GM23338 (cell line): ENCODE measurements at regions not wholly inside any gene's neighbourhood (a gene's known extent, or its start where the extent isn't known, plus 50 kb on each side); places are given as distances from the start of the nearest gene placed in this dataset.
A peak's percentile ranks its signal among the peaks of the same experiment; 100 is the strongest.

Experiments
- ATAC-seq: fragments of 200-7000 bp; cut with Tn5 transposase; 3 replicates; pipeline ENCODE4 v1.9.1; 2020
- DNase-seq: peaks from one replicate; pipeline ENCODE4 v3.0.0-alpha.2; 2015; ENCODE audit warnings: low spot score
- H2AFZ ChIP-seq: fragments of 200-600 bp; sonication (generic); 2 replicates; pipeline ENCODE4 v1.8.0; 2016; ENCODE audit warnings: antibody characterized with exemption, mild to moderate bottlenecking, moderate library complexity
- H3F3A ChIP-seq: fragments of 200-600 bp; sonication (generic); replicated peaks from 2 replicates; pipeline ENCODE4 v1.8.0; 2017; ENCODE audit warnings: antibody characterized with exemption, mixed run types, low read depth
- H3K27ac ChIP-seq: fragments of 200-600 bp; sonication (generic); 2 replicates; pipeline ENCODE4 v1.6.1; 2016; ENCODE audit warnings: low read depth
- H3K27me3 ChIP-seq: fragments of 200-600 bp; sonication (generic); 2 replicates; pipeline ENCODE4 v1.8.0; 2016; ENCODE audit warnings: mild to moderate bottlenecking, mixed run types, moderate library complexity; ENCODE audit not compliant: insufficient read depth
- H3K36me3 ChIP-seq: fragments of 200-600 bp; sonication (generic); 2 replicates; pipeline ENCODE4 v1.8.0; 2016; ENCODE audit warnings: mild to moderate bottlenecking; ENCODE audit not compliant: insufficient read depth
- H3K4me1 ChIP-seq: fragments of 200-600 bp; sonication (generic); 2 replicates; pipeline ENCODE4 v1.8.0; 2016; ENCODE audit warnings: mild to moderate bottlenecking, moderate library complexity; ENCODE audit not compliant: insufficient read depth
- H3K4me2 ChIP-seq: fragments of 200-600 bp; sonication (generic); 2 replicates; pipeline ENCODE4 v1.7.1; 2017; ENCODE audit warnings: mixed run types
- H3K4me3 ChIP-seq: fragments of 200-600 bp; sonication (generic); 2 replicates; pipeline ENCODE4 v1.6.1; 2016; ENCODE audit warnings: mixed run types
- H3K79me2 ChIP-seq: fragments of 200-600 bp; sonication (generic); replicated peaks from 2 replicates; pipeline ENCODE4 v1.8.0; 2017; ENCODE audit warnings: mild to moderate bottlenecking; ENCODE audit not compliant: insufficient read depth
- H3K9me2 ChIP-seq: fragments of 200-600 bp; sonication (generic); 2 replicates; pipeline ENCODE4 v1.8.0; 2017; ENCODE audit not compliant: insufficient read depth
- H4K20me1 ChIP-seq: fragments of 200-600 bp; sonication (generic); replicated peaks from 2 replicates; pipeline ENCODE4 v1.8.0; 2017; ENCODE audit warnings: mild to moderate bottlenecking; ENCODE audit not compliant: insufficient read depth
- H3K27ac Mint-ChIP-seq: 2 replicates; pipeline ENCODE4 v1.8.0; 2020; ENCODE audit warnings: inconsistent platforms, mild to moderate bottlenecking, moderate library complexity, mixed read lengths
- H3K27me3 Mint-ChIP-seq: 3 replicates; pipeline ENCODE4 v1.8.0; 2022; ENCODE audit warnings: low read depth, mild to moderate bottlenecking, moderate library complexity, mixed read lengths, inconsistent platforms; ENCODE audit not compliant: insufficient read depth, poor library complexity
- H3K36me3 Mint-ChIP-seq: 3 replicates; pipeline ENCODE4 v1.8.0; 2021; ENCODE audit warnings: low read depth, mild to moderate bottlenecking, inconsistent platforms, moderate library complexity, mixed read lengths
- H3K4me1 Mint-ChIP-seq: 3 replicates; pipeline ENCODE4 v1.8.0; 2020; ENCODE audit warnings: mild to moderate bottlenecking, inconsistent platforms, mixed read lengths
- H3K4me3 Mint-ChIP-seq: 3 replicates; pipeline ENCODE4 v1.8.0; 2021; ENCODE audit warnings: moderate library complexity, mild to moderate bottlenecking, inconsistent platforms, mixed read lengths
- H3K9me3 Mint-ChIP-seq: 3 replicates; pipeline ENCODE4 v1.8.0; 2020; ENCODE audit warnings: moderate library complexity, mild to moderate bottlenecking, inconsistent platforms, mixed read lengths
- CREB1 ChIP-seq: fragments of 250-450 bp; sonication (Bioruptor Pico); IDR thresholded peaks from 2 replicates; pipeline ENCODE4 v1.5.0; 2020; ENCODE audit warnings: low read depth, mild to moderate bottlenecking, moderate library complexity
- ETS1 ChIP-seq: IDR thresholded peaks from 2 replicates; pipeline ENCODE4 v1.6.1; 2016; ENCODE audit warnings: antibody characterized with exemption
- EZH2 ChIP-seq: fragments of 200-600 bp; sonication (generic); IDR thresholded peaks from one replicate; pipeline ENCODE4 v1.8.0; 2017; ENCODE audit warnings: antibody characterized with exemption, mild to moderate bottlenecking, low read depth; ENCODE audit not compliant: unreplicated experiment
- POLR2AphosphoS5 ChIP-seq: IDR thresholded peaks from 2 replicates; pipeline ENCODE4 v1.6.1; 2016; ENCODE audit warnings: antibody characterized with exemption, low read depth
- STAT1 ChIP-seq: IDR thresholded peaks from one replicate; pipeline ENCODE4 v1.6.1; 2016; ENCODE audit warnings: antibody characterized with exemption; ENCODE audit not compliant: unreplicated experiment
- ZNF114 ChIP-seq: fragments of 250-450 bp; sonication (Bioruptor Pico); IDR thresholded peaks from 2 replicates; pipeline ENCODE4 v1.5.0; 2020; ENCODE audit warnings: mild to moderate bottlenecking, moderate library complexity
- ZNF331 ChIP-seq: fragments of 250-450 bp; sonication (Bioruptor Pico); IDR thresholded peaks from 2 replicates; pipeline ENCODE4 v1.5.0; 2020; ENCODE audit warnings: low read depth, mild to moderate bottlenecking, moderate library complexity
- TF ChIP-seq, protein P1 (sequence below): fragments of 250-450 bp; sonication (Bioruptor Pico); IDR thresholded peaks from 2 replicates; pipeline ENCODE4 v1.5.0; 2020; ENCODE audit warnings: mild to moderate bottlenecking, moderate library complexity
- TF ChIP-seq, protein P2 (sequence below): IDR thresholded peaks from one replicate; pipeline ENCODE4 v1.6.1; 2018; ENCODE audit warnings: antibody characterized with exemption; ENCODE audit not compliant: unreplicated experiment

GRCh38 chr10:44316187-44316921 lies 68.5 kb downstream of the CXCL12 start:
- peaks cover 14% of the 10 kb centered on the region for H3K27me3 Mint-ChIP-seq
- no peaks in the 10 kb centered on the region for H3K36me3 ChIP-seq
- peak; percentile 88 for DNase-seq
- no peak overlapping the region for H3K4me3 Mint-ChIP-seq
- H3K27me3 ChIP-seq, result peaks cover 12% of the 10 kb centered on the region
- TF ChIP-seq POLR2AphosphoS5 (no peak), STAT1 (no peak), CREB1 (no peak), EZH2 (no peak), ZNF331 (CRISPR knock-in tag) (no peak)
- H3K9me3 Mint-ChIP-seq, result peaks cover 7% of the 10 kb centered on the region; the same call in 2 of the 3 replicates
- H3K9me2 ChIP-seq, result no peaks in the 10 kb centered on the region
- no peak overlapping the region for H2AFZ ChIP-seq
- peaks cover 5% of the 10 kb centered on the region; the same call in 1 of the 3 replicates for H3K36me3 Mint-ChIP-seq
- no peak overlapping the region for H3K4me2 ChIP-seq
- H4K20me1 ChIP-seq, result no peaks in the 10 kb centered on the region
- ATAC-seq, result peak; percentile 84
- H3K4me1 Mint-ChIP-seq, result peaks cover 17% of the 10 kb centered on the region
- no peaks in the 10 kb centered on the region for H3F3A ChIP-seq
- no peak overlapping the region; the same call in 1 of the 2 replicates for H3K27ac Mint-ChIP-seq
- H3K27ac ChIP-seq, result no peak overlapping the region
- H3K4me3 ChIP-seq, result no peak overlapping the region
- no peaks in the 10 kb centered on the region for H3K79me2 ChIP-seq
- peaks cover 2% of the 10 kb centered on the region; the same call in 1 of the 2 replicates for H3K4me1 ChIP-seq

GRCh38 chr10:44314802-44315460 lies 70.0 kb downstream of the CXCL12 start:
- Mint-ChIP-seq H3K9me3 (peaks cover 10% of the 10 kb centered on the region; the same call in 2 of the 3 replicates), H3K27ac (no peak overlapping the region), H3K27me3 (peaks cover 20% of the 10 kb centered on the region), H3K4me1 (peaks cover 24% of the 10 kb centered on the region), H3K36me3 (peaks cover 5% of the 10 kb centered on the region; the same call in 1 of the 3 replicates), H3K4me3 (no peak overlapping the region)
- Histone ChIP-seq H3K4me3 (no peak overlapping the region), H3K4me2 (no peak overlapping the region), H3K27ac (no peak overlapping the region), H3K79me2 (no peaks in the 10 kb centered on the region), H2AFZ (no peak overlapping the region), H3K27me3 (peaks cover 20% of the 10 kb centered on the region), H3K36me3 (no peaks in the 10 kb centered on the region), H3K9me2 (no peaks in the 10 kb centered on the region), H3F3A (no peaks in the 10 kb centered on the region), H4K20me1 (no peaks in the 10 kb centered on the region), H3K4me1 (peaks cover 4% of the 10 kb centered on the region; the same call in 1 of the 2 replicates)
- ATAC-seq, result no peak
- DNase-seq, result no peak
- no peak for TF ChIP-seq ZNF114 (CRISPR knock-in tag)
- TF ChIP-seq ZNF331 (CRISPR knock-in tag), result no peak
- TF ChIP-seq POLR2AphosphoS5, result no peak
- no peak for TF ChIP-seq ETS1
- TF ChIP-seq CREB1, result no peak
- TF ChIP-seq, protein P1, sequence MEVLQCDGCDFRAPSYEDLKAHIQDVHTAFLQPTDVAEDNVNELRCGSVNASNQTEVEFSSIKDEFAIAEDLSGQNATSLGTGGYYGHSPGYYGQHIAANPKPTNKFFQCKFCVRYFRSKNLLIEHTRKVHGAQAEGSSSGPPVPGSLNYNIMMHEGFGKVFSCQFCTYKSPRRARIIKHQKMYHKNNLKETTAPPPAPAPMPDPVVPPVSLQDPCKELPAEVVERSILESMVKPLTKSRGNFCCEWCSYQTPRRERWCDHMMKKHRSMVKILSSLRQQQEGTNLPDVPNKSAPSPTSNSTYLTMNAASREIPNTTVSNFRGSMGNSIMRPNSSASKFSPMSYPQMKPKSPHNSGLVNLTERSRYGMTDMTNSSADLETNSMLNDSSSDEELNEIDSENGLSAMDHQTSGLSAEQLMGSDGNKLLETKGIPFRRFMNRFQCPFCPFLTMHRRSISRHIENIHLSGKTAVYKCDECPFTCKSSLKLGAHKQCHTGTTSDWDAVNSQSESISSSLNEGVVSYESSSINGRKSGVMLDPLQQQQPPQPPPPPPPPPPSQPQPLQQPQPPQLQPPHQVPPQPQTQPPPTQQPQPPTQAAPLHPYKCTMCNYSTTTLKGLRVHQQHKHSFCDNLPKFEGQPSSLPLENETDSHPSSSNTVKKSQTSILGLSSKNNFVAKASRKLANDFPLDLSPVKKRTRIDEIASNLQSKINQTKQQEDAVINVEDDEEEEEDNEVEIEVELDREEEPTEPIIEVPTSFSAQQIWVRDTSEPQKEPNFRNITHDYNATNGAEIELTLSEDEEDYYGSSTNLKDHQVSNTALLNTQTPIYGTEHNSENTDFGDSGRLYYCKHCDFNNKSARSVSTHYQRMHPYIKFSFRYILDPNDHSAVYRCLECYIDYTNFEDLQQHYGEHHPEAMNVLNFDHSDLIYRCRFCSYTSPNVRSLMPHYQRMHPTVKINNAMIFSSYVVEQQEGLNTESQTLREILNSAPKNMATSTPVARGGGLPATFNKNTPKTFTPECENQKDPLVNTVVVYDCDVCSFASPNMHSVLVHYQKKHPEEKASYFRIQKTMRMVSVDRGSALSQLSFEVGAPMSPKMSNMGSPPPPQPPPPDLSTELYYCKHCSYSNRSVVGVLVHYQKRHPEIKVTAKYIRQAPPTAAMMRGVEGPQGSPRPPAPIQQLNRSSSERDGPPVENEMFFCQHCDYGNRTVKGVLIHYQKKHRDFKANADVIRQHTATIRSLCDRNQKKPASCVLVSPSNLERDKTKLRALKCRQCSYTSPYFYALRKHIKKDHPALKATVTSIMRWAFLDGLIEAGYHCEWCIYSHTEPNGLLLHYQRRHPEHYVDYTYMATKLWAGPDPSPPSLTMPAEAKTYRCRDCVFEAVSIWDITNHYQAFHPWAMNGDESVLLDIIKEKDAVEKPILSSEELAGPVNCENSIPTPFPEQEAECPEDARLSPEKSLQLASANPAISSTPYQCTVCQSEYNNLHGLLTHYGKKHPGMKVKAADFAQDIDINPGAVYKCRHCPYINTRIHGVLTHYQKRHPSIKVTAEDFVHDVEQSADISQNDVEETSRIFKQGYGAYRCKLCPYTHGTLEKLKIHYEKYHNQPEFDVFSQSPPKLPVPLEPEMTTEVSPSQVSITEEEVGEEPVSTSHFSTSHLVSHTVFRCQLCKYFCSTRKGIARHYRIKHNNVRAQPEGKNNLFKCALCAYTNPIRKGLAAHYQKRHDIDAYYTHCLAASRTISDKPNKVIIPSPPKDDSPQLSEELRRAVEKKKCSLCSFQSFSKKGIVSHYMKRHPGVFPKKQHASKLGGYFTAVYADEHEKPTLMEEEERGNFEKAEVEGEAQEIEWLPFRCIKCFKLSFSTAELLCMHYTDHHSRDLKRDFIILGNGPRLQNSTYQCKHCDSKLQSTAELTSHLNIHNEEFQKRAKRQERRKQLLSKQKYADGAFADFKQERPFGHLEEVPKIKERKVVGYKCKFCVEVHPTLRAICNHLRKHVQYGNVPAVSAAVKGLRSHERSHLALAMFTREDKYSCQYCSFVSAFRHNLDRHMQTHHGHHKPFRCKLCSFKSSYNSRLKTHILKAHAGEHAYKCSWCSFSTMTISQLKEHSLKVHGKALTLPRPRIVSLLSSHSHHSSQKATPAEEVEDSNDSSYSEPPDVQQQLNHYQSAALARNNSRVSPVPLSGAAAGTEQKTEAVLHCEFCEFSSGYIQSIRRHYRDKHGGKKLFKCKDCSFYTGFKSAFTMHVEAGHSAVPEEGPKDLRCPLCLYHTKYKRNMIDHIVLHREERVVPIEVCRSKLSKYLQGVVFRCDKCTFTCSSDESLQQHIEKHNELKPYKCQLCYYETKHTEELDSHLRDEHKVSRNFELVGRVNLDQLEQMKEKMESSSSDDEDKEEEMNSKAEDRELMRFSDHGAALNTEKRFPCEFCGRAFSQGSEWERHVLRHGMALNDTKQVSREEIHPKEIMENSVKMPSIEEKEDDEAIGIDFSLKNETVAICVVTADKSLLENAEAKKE, result no peak
- TF ChIP-seq, protein P2, sequence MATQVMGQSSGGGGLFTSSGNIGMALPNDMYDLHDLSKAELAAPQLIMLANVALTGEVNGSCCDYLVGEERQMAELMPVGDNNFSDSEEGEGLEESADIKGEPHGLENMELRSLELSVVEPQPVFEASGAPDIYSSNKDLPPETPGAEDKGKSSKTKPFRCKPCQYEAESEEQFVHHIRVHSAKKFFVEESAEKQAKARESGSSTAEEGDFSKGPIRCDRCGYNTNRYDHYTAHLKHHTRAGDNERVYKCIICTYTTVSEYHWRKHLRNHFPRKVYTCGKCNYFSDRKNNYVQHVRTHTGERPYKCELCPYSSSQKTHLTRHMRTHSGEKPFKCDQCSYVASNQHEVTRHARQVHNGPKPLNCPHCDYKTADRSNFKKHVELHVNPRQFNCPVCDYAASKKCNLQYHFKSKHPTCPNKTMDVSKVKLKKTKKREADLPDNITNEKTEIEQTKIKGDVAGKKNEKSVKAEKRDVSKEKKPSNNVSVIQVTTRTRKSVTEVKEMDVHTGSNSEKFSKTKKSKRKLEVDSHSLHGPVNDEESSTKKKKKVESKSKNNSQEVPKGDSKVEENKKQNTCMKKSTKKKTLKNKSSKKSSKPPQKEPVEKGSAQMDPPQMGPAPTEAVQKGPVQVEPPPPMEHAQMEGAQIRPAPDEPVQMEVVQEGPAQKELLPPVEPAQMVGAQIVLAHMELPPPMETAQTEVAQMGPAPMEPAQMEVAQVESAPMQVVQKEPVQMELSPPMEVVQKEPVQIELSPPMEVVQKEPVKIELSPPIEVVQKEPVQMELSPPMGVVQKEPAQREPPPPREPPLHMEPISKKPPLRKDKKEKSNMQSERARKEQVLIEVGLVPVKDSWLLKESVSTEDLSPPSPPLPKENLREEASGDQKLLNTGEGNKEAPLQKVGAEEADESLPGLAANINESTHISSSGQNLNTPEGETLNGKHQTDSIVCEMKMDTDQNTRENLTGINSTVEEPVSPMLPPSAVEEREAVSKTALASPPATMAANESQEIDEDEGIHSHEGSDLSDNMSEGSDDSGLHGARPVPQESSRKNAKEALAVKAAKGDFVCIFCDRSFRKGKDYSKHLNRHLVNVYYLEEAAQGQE, result no peak
